HG03097 (cell line): ENCODE measurements at regions not wholly inside any gene's neighbourhood (a gene's known extent, or its start where the extent isn't known, plus 50 kb on each side); places are given as distances from the start of the nearest gene placed in this dataset.
"Not testable (repeated sequence)": the region's sequence is repeated elsewhere in the genome, so short reads cannot be mapped to it uniquely, and the experiment has no call there.

ENCODE experiments used
- ATAC-seq: cut with Tn5 transposase; IDR thresholded peaks from one replicate; pipeline ENCODE4 v1.9.1; 2021; ENCODE audit not compliant: unreplicated experiment, low FRiP score

GRCh38 chr7:13724191-13724976 lies 265.1 kb downstream of the ETV1 start:
- ATAC-seq, result no peak

- ATAC-seq, result no peak
Observed at GRCh38 chr7:13724977-13725566, 264.4 kb downstream of the ETV1 start.

- ATAC-seq, result no peak
Observed at GRCh38 chr7:13725591-13725990, 263.9 kb downstream of the ETV1 start.

GRCh38 chr7:13727279-13727678 lies 262.2 kb downstream of the ETV1 start:
- no peak for ATAC-seq

- ATAC-seq, result no peak
Observed at GRCh38 chr7:13727751-13728150, 261.7 kb downstream of the ETV1 start.

GRCh38 chr7:13728430-13728829 lies 261.0 kb downstream of the ETV1 start:
- not testable (repeated sequence) for ATAC-seq

GRCh38 chr7:13731643-13732042 lies 257.8 kb downstream of the ETV1 start:
- ATAC-seq, result no peak

- no peak for ATAC-seq
Observed at GRCh38 chr7:13737563-13737962, 251.9 kb downstream of the ETV1 start.

- ATAC-seq, result no peak
Observed at GRCh38 chr7:13742126-13742525, 247.3 kb downstream of the ETV1 start.

- ATAC-seq, result no peak
Observed at GRCh38 chr7:13742811-13743210, 246.7 kb downstream of the ETV1 start.

- no peak for ATAC-seq
Observed at GRCh38 chr7:13743226-13743625, 246.2 kb downstream of the ETV1 start.

- no peak for ATAC-seq
Observed at GRCh38 chr7:13745530-13745929, 243.9 kb downstream of the ETV1 start.

GRCh38 chr7:13748998-13749397 lies 240.5 kb downstream of the ETV1 start:
- no peak for ATAC-seq

- ATAC-seq, result no peak
Observed at GRCh38 chr7:13749636-13750035, 239.8 kb downstream of the ETV1 start.

- ATAC-seq, result no peak
Observed at GRCh38 chr7:13751766-13752165, 237.7 kb downstream of the ETV1 start.

- ATAC-seq, result no peak
Observed at GRCh38 chr7:13757841-13758240, 231.6 kb downstream of the ETV1 start.

GRCh38 chr7:13765853-13766252 lies 223.6 kb downstream of the ETV1 start:
- not testable (repeated sequence) for ATAC-seq

- ATAC-seq, result no peak
Observed at GRCh38 chr7:13770305-13770704, 219.2 kb downstream of the ETV1 start.

- ATAC-seq, result no peak
Observed at GRCh38 chr7:13774976-13775375, 214.5 kb downstream of the ETV1 start.

- no peak for ATAC-seq
Observed at GRCh38 chr7:13777242-13777641, 212.2 kb downstream of the ETV1 start.

GRCh38 chr7:13778967-13779366 lies 210.5 kb downstream of the ETV1 start:
- no peak for ATAC-seq

- no peak for ATAC-seq
Observed at GRCh38 chr7:13790611-13791010, 198.9 kb downstream of the ETV1 start.
